ENCODE measurements at regions not wholly inside any gene's neighbourhood (a gene's known extent, or its start where the extent isn't known, plus 50 kb on each side); places are given as distances from the start of the nearest gene placed in this dataset.

- peaks cover 19% of the 10 kb centered on the region; the same call in 1 of the 2 replicates for H4K20me1 ChIP-seq (ENCODE audit: insufficient read depth, low read length)
- no peak overlapping the region for H3K4me3 ChIP-seq (ENCODE audit: low read depth in 1 of 2, low read length in 2 of 2)
- H2AFZ ChIP-seq (ENCODE audit: low read depth, low read length): no peak overlapping the region
- no peak overlapping the region for H3K9ac ChIP-seq (ENCODE audit: low read depth, low read length)
- no peak for TF ChIP-seq EZH2 (IDR thresholded peaks at IDR 0.05; ENCODE audit: borderline replicate concordance, low read depth, low read length, severe bottlenecking)
- no peak for TF ChIP-seq CTCF (IDR thresholded peaks at IDR 0.05; ENCODE audit: borderline replicate concordance, extremely low read depth, low read length, poor library complexity, severe bottlenecking)
- no peaks in the 10 kb centered on the region for H3K9me3 ChIP-seq (ENCODE audit: insufficient read depth, low read length, severe bottlenecking)
- H3K4me2 ChIP-seq (ENCODE audit: insufficient read depth, low read length): no peak overlapping the region
- ATAC-seq (ENCODE audit: insufficient read depth, low read depth): no peak
- DNase-seq: no peak
- H3K27ac ChIP-seq (ENCODE audit: low read length): no peak overlapping the region
- peaks cover 56% of the 10 kb centered on the region for H3K27me3 ChIP-seq (ENCODE audit: insufficient read depth, low read length, poor library complexity)
- no peaks in the 10 kb centered on the region for H3K36me3 ChIP-seq (ENCODE audit: insufficient read depth, low read length)
- no peaks in the 10 kb centered on the region for H3K4me1 ChIP-seq (ENCODE audit: insufficient read depth, low read length)
- H3K79me2 ChIP-seq (ENCODE audit: insufficient read depth, low read length): no peaks in the 10 kb centered on the region
Measured at GRCh38 chr6:148222376-148222775, 120.3 kb upstream of the SASH1 start.

- Histone ChIP-seq H3K27me3 (ENCODE audit: insufficient read depth, low read length, poor library complexity) (peaks cover 54% of the 10 kb centered on the region), H3K36me3 (ENCODE audit: insufficient read depth, low read length) (no peaks in the 10 kb centered on the region), H3K4me2 (ENCODE audit: insufficient read depth, low read length) (no peak overlapping the region), H3K4me3 (ENCODE audit: low read depth in 1 of 2, low read length in 2 of 2) (no peak overlapping the region), H3K4me1 (ENCODE audit: insufficient read depth, low read length) (no peaks in the 10 kb centered on the region), H3K9me3 (ENCODE audit: insufficient read depth, low read length, severe bottlenecking) (no peaks in the 10 kb centered on the region), H3K9ac (ENCODE audit: low read depth, low read length) (no peak overlapping the region), H2AFZ (ENCODE audit: low read depth, low read length) (no peak overlapping the region), H4K20me1 (ENCODE audit: insufficient read depth, low read length) (peaks cover 19% of the 10 kb centered on the region; the same call in 1 of the 2 replicates), H3K79me2 (ENCODE audit: insufficient read depth, low read length) (no peaks in the 10 kb centered on the region), H3K27ac (ENCODE audit: low read length) (no peak overlapping the region)
- ATAC-seq (ENCODE audit: insufficient read depth, low read depth): no peak
- no peak for DNase-seq
- TF ChIP-seq EZH2 (IDR thresholded peaks at IDR 0.05; ENCODE audit: borderline replicate concordance, low read depth, low read length, severe bottlenecking) (no peak), CTCF (IDR thresholded peaks at IDR 0.05; ENCODE audit: borderline replicate concordance, extremely low read depth, low read length, poor library complexity, severe bottlenecking) (no peak)
Measured at GRCh38 chr6:148222846-148223245, 119.8 kb upstream of the SASH1 start.

GRCh38 chr6:148223424-148223842 is 119.2 kb upstream of the SASH1 start:
- H3K27me3 ChIP-seq (ENCODE audit: insufficient read depth, low read length, poor library complexity): peaks cover 53% of the 10 kb centered on the region
- no peaks in the 10 kb centered on the region for H3K79me2 ChIP-seq (ENCODE audit: insufficient read depth, low read length)
- H3K9ac ChIP-seq (ENCODE audit: low read depth, low read length): no peak overlapping the region
- no peaks in the 10 kb centered on the region for H3K4me1 ChIP-seq (ENCODE audit: insufficient read depth, low read length)
- DNase-seq: no peak
- H3K36me3 ChIP-seq (ENCODE audit: insufficient read depth, low read length): no peaks in the 10 kb centered on the region
- H4K20me1 ChIP-seq (ENCODE audit: insufficient read depth, low read length): peaks cover 17% of the 10 kb centered on the region; the same call in 1 of the 2 replicates
- no peak overlapping the region for H2AFZ ChIP-seq (ENCODE audit: low read depth, low read length)
- no peak for ATAC-seq (ENCODE audit: insufficient read depth, low read depth)
- no peak for TF ChIP-seq CTCF (IDR thresholded peaks at IDR 0.05; ENCODE audit: borderline replicate concordance, extremely low read depth, low read length, poor library complexity, severe bottlenecking)
- no peak for TF ChIP-seq EZH2 (IDR thresholded peaks at IDR 0.05; ENCODE audit: borderline replicate concordance, low read depth, low read length, severe bottlenecking)
- no peak overlapping the region for H3K4me3 ChIP-seq (ENCODE audit: low read depth in 1 of 2, low read length in 2 of 2)
- no peaks in the 10 kb centered on the region for H3K9me3 ChIP-seq (ENCODE audit: insufficient read depth, low read length, severe bottlenecking)
- H3K27ac ChIP-seq (ENCODE audit: low read length): no peak overlapping the region
- no peak overlapping the region for H3K4me2 ChIP-seq (ENCODE audit: insufficient read depth, low read length)

GRCh38 chr6:148225871-148226270 is 116.8 kb upstream of the SASH1 start:
- Histone ChIP-seq H3K36me3 (ENCODE audit: insufficient read depth, low read length) (no peaks in the 10 kb centered on the region), H3K4me3 (ENCODE audit: low read depth in 1 of 2, low read length in 2 of 2) (no peak overlapping the region), H3K4me1 (ENCODE audit: insufficient read depth, low read length) (no peaks in the 10 kb centered on the region), H3K9me3 (ENCODE audit: insufficient read depth, low read length, severe bottlenecking) (no peaks in the 10 kb centered on the region), H3K79me2 (ENCODE audit: insufficient read depth, low read length) (no peaks in the 10 kb centered on the region), H4K20me1 (ENCODE audit: insufficient read depth, low read length) (peaks cover 5% of the 10 kb centered on the region; the same call in 1 of the 2 replicates), H3K27me3 (ENCODE audit: insufficient read depth, low read length, poor library complexity) (peaks cover 37% of the 10 kb centered on the region), H2AFZ (ENCODE audit: low read depth, low read length) (no peak overlapping the region), H3K27ac (ENCODE audit: low read length) (no peak overlapping the region), H3K9ac (ENCODE audit: low read depth, low read length) (no peak overlapping the region), H3K4me2 (ENCODE audit: insufficient read depth, low read length) (no peak overlapping the region)
- no peak for ATAC-seq (ENCODE audit: insufficient read depth, low read depth)
- no peak for TF ChIP-seq EZH2 (IDR thresholded peaks at IDR 0.05; ENCODE audit: borderline replicate concordance, low read depth, low read length, severe bottlenecking)
- no peak for TF ChIP-seq CTCF (IDR thresholded peaks at IDR 0.05; ENCODE audit: borderline replicate concordance, extremely low read depth, low read length, poor library complexity, severe bottlenecking)
- no peak for DNase-seq
